Naive thymus-derived CD4-positive, alpha-beta T cell (primary cell): ENCODE measurements at regions not wholly inside any gene's neighbourhood (a gene's known extent, or its start where the extent isn't known, plus 50 kb on each side); places are given as distances from the start of the nearest gene placed in this dataset.
"Not testable (repeated sequence)": the region's sequence is repeated elsewhere in the genome, so short reads cannot be mapped to it uniquely, and the experiment has no call there.

Source experiments
- ATAC-seq: fragments of 150-1000 bp; cut with Tn5 transposase; 2 replicates; pipeline ENCODE4 v1.10.0; 2021; ENCODE audit warnings: mild to moderate bottlenecking, moderate library complexity
- CTCF ChIA-PET: fragments of 350-600 bp; sonication (Branson Sonifier 250); formaldehyde crosslinking; loops from one replicate; lab custom pipeline; 2021; ENCODE audit warnings: antibody characterized with exemption; lab: Charles Lee
- POLR2A ChIA-PET: fragments of 350-600 bp; sonication (Branson Sonifier 250); formaldehyde crosslinking; loops from one replicate; lab custom pipeline; 2021; ENCODE audit warnings: antibody characterized with exemption, inconsistent platforms; lab: Charles Lee
- DNase-seq, 9 donors: peaks; one replicate each; pipeline versions ENCODE4 v3.0.0 to v3.0.0-alpha.2; 2020 to 2022; ENCODE audit warnings: mixed read lengths in 1 of 9
- H3K27ac ChIP-seq: one replicate; pipeline ENCODE4 v1.7.0; 2013; ENCODE audit warnings: mild to moderate bottlenecking, low read depth, low read length, moderate library complexity
- H3K27me3 ChIP-seq, 2 donors: one replicate each; pipeline ENCODE4 v1.7.0; 2013; ENCODE audit warnings: low read length in 2 of 2, mild to moderate bottlenecking in 2 of 2, moderate library complexity in 2 of 2; ENCODE audit not compliant: control insufficient read depth in 2 of 2, insufficient read depth in 2 of 2
- H3K36me3 ChIP-seq, 3 experiments: 1 replicate in 2 of 3; 2 replicates in 1 of 3; pipeline ENCODE4 v1.7.0; 2013; ENCODE audit warnings: low read length in 3 of 3, mild to moderate bottlenecking in 3 of 3, moderate library complexity in 1 of 3; ENCODE audit not compliant: insufficient read depth in 3 of 3, control insufficient read depth in 2 of 3
- H3K4me1 ChIP-seq, 2 donors: one replicate each; pipeline ENCODE4 v1.7.0; 2013; ENCODE audit warnings: low read length in 2 of 2, mild to moderate bottlenecking in 2 of 2, moderate library complexity in 1 of 2; ENCODE audit not compliant: control insufficient read depth in 2 of 2, insufficient read depth in 2 of 2
- H3K4me3 ChIP-seq: 2 replicates; pipeline ENCODE4 v1.7.0; 2013; ENCODE audit warnings: mild to moderate bottlenecking, low read length
- H3K9me3 ChIP-seq, 3 experiments: 1 replicate in 2 of 3; 2 replicates in 1 of 3; pipeline ENCODE4 v1.7.0; 2013; ENCODE audit warnings: low read length in 3 of 3; ENCODE audit not compliant: control insufficient read depth in 2 of 3
- H3K27ac Mint-ChIP-seq, 9 donors: one replicate each; pipeline ENCODE4 v1.8.0; 2020 to 2022; ENCODE audit warnings: mixed read lengths in 9 of 9, mild to moderate bottlenecking in 8 of 9, moderate library complexity in 5 of 9, inconsistent platforms in 2 of 9
- H3K27me3 Mint-ChIP-seq, 5 donors: one replicate each; pipeline ENCODE4 v1.8.0; 2021 to 2022; ENCODE audit warnings: mixed read lengths in 5 of 5, mild to moderate bottlenecking in 1 of 5
- H3K36me3 Mint-ChIP-seq, 5 donors: one replicate each; pipeline ENCODE4 v1.8.0; 2020 to 2022; ENCODE audit warnings: mixed read lengths in 5 of 5, mild to moderate bottlenecking in 3 of 5, inconsistent platforms in 1 of 5
- H3K4me1 Mint-ChIP-seq, 7 donors: one replicate each; pipeline ENCODE4 v1.8.0; 2020 to 2022; ENCODE audit warnings: mixed read lengths in 7 of 7, mild to moderate bottlenecking in 3 of 7, inconsistent platforms in 1 of 7
- H3K4me3 Mint-ChIP-seq, 10 donors: one replicate each; pipeline ENCODE4 v1.8.0; 2020 to 2022; ENCODE audit warnings: mild to moderate bottlenecking in 10 of 10, mixed read lengths in 10 of 10, moderate library complexity in 6 of 10, inconsistent platforms in 2 of 10
- H3K9me3 Mint-ChIP-seq, 11 donors: one replicate each; pipeline ENCODE4 v1.8.0; 2020 to 2022; ENCODE audit warnings: mixed read lengths in 11 of 11, mild to moderate bottlenecking in 4 of 11, inconsistent platforms in 1 of 11, moderate library complexity in 1 of 11
- intact Hi-C, 2 donors: fragments of 100-400 bp; cut with micrococcal nuclease; formaldehyde crosslinking; loops; one replicate each; pipeline ENCODE4 v1.15.1; 2023

DNA sequence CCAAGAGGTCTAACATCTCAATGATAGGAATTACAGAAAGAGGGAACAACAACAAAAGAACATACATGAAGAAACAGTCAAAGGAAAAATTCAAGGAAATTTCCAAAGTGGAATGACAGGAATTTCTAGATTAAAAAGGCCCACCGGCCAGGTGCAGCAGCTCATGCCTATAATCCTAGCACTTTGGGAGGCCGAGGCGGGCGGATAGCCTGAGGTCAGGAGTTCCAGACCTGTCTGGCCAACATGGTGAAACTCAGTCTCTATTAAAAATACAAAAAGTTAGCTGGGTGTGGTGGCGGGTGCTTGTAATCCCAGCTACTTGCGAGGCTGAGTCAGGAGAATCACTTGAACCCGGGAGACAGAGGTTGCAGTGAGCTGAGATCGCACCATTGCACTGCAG, 277.2 kb upstream of the AMIGO2 start:
- ChIA-PET CTCF (interaction anchor here (0.6 to 0.7 kb wide), 2 partner anchors 163 to 855 kb away, joined by 3 to 6 read pairs; no protein-coding TSS in a partner anchor), POLR2A (interaction anchor here (0.7 to 1.7 kb wide), 5 partner anchors 10 to 150 kb away, joined by 3 to 4 read pairs (median 4); no protein-coding TSS in a partner anchor)
- H3K36me3 ChIP-seq, ATAC-seq, H3K4me3 ChIP-seq, H3K27ac ChIP-seq, DNase-seq, H3K9me3 ChIP-seq, H3K27me3 Mint-ChIP-seq, H3K27me3 ChIP-seq, intact Hi-C loops: not testable (repeated sequence)
- H3K9me3 Mint-ChIP-seq: peaks cover 0 to 24% (median 13%) of the 10 kb centered on the region in 11 donors
- H3K27ac Mint-ChIP-seq: peak overlapping the region; percentile 15 to 99 (median 77)
- peak overlapping the region in 5 of 10 donors; percentile 46 to 86 (median 71) for H3K4me3 Mint-ChIP-seq
- peaks cover 55 to 88% (median 83%) of the 10 kb centered on the region in 7 donors for H3K4me1 Mint-ChIP-seq
- H3K36me3 Mint-ChIP-seq: peaks cover 7 to 27% (median 22%) of the 10 kb centered on the region in 5 donors
- H3K4me1 ChIP-seq: peaks cover 32 to 53% of the 10 kb centered on the region in 2 donors

DNA sequence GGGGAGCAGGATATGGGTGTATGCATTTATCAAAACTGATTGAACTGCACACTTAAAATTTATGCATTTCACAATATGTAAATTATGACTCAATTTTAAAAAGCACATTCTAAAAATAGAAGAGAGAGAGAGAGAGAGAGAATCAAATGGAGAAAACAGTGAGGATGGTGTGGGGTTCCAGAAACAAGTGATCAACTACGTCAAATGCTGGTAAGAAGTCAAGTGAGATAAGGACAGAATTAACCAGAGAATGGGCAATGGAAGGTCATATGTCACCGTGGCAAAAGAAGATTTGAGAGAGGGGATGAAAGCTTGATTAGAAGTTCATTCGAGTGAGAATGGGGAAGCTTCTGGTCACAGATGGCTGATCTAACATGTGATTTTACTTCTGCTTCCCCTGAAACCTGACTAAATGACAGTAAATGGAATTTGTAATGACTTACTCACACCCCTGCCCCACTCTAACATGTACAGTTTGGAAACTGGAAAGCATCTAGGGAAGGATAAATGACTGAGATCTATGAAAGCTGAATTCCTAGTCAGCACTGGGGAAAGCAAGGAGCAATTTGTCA, 276.5 kb upstream of the AMIGO2 start:
- Histone ChIP-seq H3K9me3 (no peaks in the 10 kb centered on the region), H3K36me3 (no peaks in the 10 kb centered on the region), H3K27ac (no peak overlapping the region), H3K27me3 (no peaks in the 10 kb centered on the region), H3K4me1 (peaks cover 24 to 47% of the 10 kb centered on the region in 2 donors), H3K4me3 (no peak overlapping the region)
- no peaks in the 10 kb centered on the region for H3K27me3 Mint-ChIP-seq
- peak overlapping the region; percentile 7 to 86 (median 56) for H3K4me3 Mint-ChIP-seq
- peaks cover 47 to 86% (median 80%) of the 10 kb centered on the region in 7 donors for H3K4me1 Mint-ChIP-seq
- H3K9me3 Mint-ChIP-seq: peaks cover 0 to 24% (median 13%) of the 10 kb centered on the region in 11 donors
- ATAC-seq (peak; percentile 46), DNase-seq (no peak)
- peak overlapping the region; percentile 70 to 99 (median 77) for H3K27ac Mint-ChIP-seq
- peaks cover 7 to 27% (median 22%) of the 10 kb centered on the region in 5 donors for H3K36me3 Mint-ChIP-seq
- intact Hi-C loops: no loop called here
- ChIA-PET POLR2A (interaction anchor here (0.5 to 2.1 kb wide), 8 partner anchors 10 to 149 kb away, joined by 3 to 6 read pairs (median 4); no protein-coding TSS in a partner anchor), CTCF (interaction anchor here (0.6 to 0.7 kb wide), 2 partner anchors 162 to 856 kb away, joined by 3 to 6 read pairs; no protein-coding TSS in a partner anchor)

DNA sequence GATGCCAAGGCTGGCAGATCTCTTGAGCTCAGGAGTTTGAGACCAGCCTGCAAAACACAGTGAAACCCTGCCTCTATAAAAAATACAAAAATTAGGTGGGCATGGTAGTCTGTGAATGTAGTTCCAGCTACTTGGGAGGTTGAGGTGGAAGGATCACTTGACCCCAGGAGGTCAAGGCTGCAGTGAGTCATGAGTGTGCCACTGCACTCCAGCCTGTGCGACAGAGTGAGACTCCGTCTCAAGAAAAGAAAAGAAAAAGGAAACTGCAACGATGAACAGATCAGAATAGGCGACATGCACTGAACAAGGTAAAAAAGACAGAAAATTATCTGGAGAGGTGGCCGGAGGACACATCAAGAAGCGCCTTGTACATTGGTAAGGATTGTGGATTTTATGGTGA, 273.7 kb upstream of the AMIGO2 start:
- no peak overlapping the region for H3K4me3 ChIP-seq
- DNase-seq (no peak), ATAC-seq (no peak)
- ChIA-PET CTCF (no interaction called here), POLR2A (interaction anchor here (0.6 to 1.2 kb wide), 4 partner anchors 9 to 137 kb away, joined by 3 to 4 read pairs (median 3); no protein-coding TSS in a partner anchor)
- intact Hi-C loops: no loop called here
- H3K36me3 ChIP-seq: no peaks in the 10 kb centered on the region
- H3K27me3 Mint-ChIP-seq: no peaks in the 10 kb centered on the region
- peaks cover 0 to 16% (median 9%) of the 10 kb centered on the region in 11 donors for H3K9me3 Mint-ChIP-seq
- H3K4me3 Mint-ChIP-seq: peak overlapping the region in 3 of 10 donors; percentile 5 to 79 (median 16)
- no peak overlapping the region for H3K27ac ChIP-seq
- H3K27ac Mint-ChIP-seq: peak overlapping the region in 5 of 9 donors; percentile 8 to 86 (median 38)
- H3K27me3 ChIP-seq: no peaks in the 10 kb centered on the region
- H3K4me1 ChIP-seq: peaks cover 19 to 49% of the 10 kb centered on the region in 2 donors
- peaks cover 7 to 23% (median 22%) of the 10 kb centered on the region in 5 donors for H3K36me3 Mint-ChIP-seq
- no peaks in the 10 kb centered on the region for H3K9me3 ChIP-seq
- H3K4me1 Mint-ChIP-seq: peaks cover 39 to 90% (median 82%) of the 10 kb centered on the region in 7 donors

GRCh38 chr12:47352067-47352466, 272.3 kb upstream of the AMIGO2 start:
- Mint-ChIP-seq H3K9me3 (peaks cover 0 to 9% (median 5%) of the 10 kb centered on the region in 11 donors), H3K36me3 (peaks cover 0 to 18% (median 15%) of the 10 kb centered on the region in 5 donors), H3K4me1 (peaks cover 33 to 84% (median 73%) of the 10 kb centered on the region in 7 donors), H3K27me3 (no peaks in the 10 kb centered on the region), H3K4me3 (peak overlapping the region in 7 of 10 donors; percentile 12 to 69 (median 40)), H3K27ac (peak overlapping the region; percentile 28 to 94 (median 66))
- Histone ChIP-seq H3K4me3 (no peak overlapping the region), H3K27me3 (no peaks in the 10 kb centered on the region), H3K4me1 (peaks cover 19 to 49% of the 10 kb centered on the region in 2 donors), H3K27ac (no peak overlapping the region), H3K36me3 (no peaks in the 10 kb centered on the region), H3K9me3 (no peaks in the 10 kb centered on the region)
- ATAC-seq: no peak
- ChIA-PET POLR2A (interaction anchor here (0.6 kb wide), 1 partner anchor 31 kb away, joined by 3 read pairs; no protein-coding TSS in a partner anchor), CTCF (no interaction called here)
- DNase-seq: no peak
- intact Hi-C loops: no loop called here

DNA sequence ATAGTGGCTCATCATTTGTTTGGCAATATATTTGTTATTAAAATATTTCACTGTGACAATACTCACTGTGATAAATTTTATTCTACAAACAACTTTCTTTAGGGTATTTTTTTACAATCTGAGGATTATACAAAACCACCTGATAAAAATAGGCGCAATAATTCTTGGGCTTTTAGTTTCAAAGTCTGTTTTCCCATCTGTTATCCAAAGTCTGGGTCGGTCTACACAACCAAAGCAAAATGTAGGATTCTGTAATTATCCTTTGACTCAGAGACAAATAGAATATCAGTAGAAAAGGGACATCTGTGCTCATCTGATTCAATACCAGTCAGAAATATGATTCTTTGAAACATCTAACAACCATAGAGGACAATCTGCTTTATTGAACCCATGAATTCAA, 271.8 kb upstream of the AMIGO2 start:
- Histone ChIP-seq H3K27me3 (no peaks in the 10 kb centered on the region), H3K36me3 (no peaks in the 10 kb centered on the region), H3K4me3 (no peak overlapping the region), H3K27ac (no peak overlapping the region), H3K4me1 (peaks cover 18 to 43% of the 10 kb centered on the region in 2 donors), H3K9me3 (no peaks in the 10 kb centered on the region)
- Mint-ChIP-seq H3K27me3 (no peaks in the 10 kb centered on the region), H3K27ac (peak overlapping the region in 4 of 9 donors; percentile 53 to 94 (median 72)), H3K4me3 (peak overlapping the region in 2 of 10 donors; percentile 10 to 29), H3K36me3 (peaks cover 0 to 16% (median 11%) of the 10 kb centered on the region in 5 donors), H3K4me1 (peaks cover 29 to 84% (median 72%) of the 10 kb centered on the region in 7 donors), H3K9me3 (peaks cover 0 to 9% (median 3%) of the 10 kb centered on the region in 11 donors)
- ChIA-PET POLR2A (no interaction called here), CTCF (no interaction called here)
- no peak for DNase-seq
- ATAC-seq: no peak
- intact Hi-C loops: loop anchor here in 1 of 2 donors (2.0 kb wide), 1 partner anchor 15 kb away; no protein-coding TSS in a partner anchor

DNA sequence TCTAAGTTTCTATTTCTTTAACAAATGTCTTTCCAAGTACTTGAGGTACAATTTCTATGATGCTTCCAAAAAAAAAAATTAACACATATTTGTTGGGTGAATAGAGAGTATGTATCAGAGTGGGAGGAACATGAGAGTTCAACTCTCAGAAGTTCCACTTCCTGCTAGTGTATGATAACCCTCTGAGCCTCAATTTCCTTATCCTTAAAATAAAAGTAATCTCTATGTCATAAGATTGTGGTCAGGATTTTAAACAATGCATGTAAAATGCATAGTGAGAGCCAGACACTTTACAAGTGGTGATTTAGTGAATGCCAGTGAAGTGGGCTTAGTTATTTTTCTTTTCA, 270.3 kb upstream of the AMIGO2 start:
- CTCF ChIA-PET: no interaction called here

More for the DNA sequence above, 270.3 kb upstream of the AMIGO2 start:
- Histone ChIP-seq H3K36me3 (no peaks in the 10 kb centered on the region), H3K4me1 (peaks cover 14 to 30% of the 10 kb centered on the region in 2 donors), H3K27ac (peak overlapping the region; percentile 45), H3K4me3 (no peak overlapping the region), H3K9me3 (no peaks in the 10 kb centered on the region), H3K27me3 (no peaks in the 10 kb centered on the region)
- Mint-ChIP-seq H3K27ac (peak overlapping the region; percentile 78 to 94 (median 90)), H3K9me3 (peaks cover 0 to 9% (median 0%) of the 10 kb centered on the region in 11 donors), H3K4me1 (peaks cover 23 to 76% (median 63%) of the 10 kb centered on the region in 7 donors), H3K4me3 (peak overlapping the region; percentile 33 to 71 (median 64)), H3K27me3 (no peaks in the 10 kb centered on the region), H3K36me3 (peaks cover 0 to 17% (median 7%) of the 10 kb centered on the region in 5 donors)
- intact Hi-C loops: loop anchor here (1.0 to 2.0 kb wide), 2 partner anchors 10 to 17 kb away; no protein-coding TSS in a partner anchor
- POLR2A ChIA-PET: interaction anchor here (0.8 kb wide), 1 partner anchor 73 kb away, joined by 3 read pairs; no protein-coding TSS in a partner anchor
- peak; percentile 62 for ATAC-seq
- DNase-seq: peak in 4 of 9 donors; percentile 11 to 26 (median 20)
